RPMI7951 (cell line): ENCODE measurements at regions not wholly inside any gene's neighbourhood (a gene's known extent, or its start where the extent isn't known, plus 50 kb on each side); places are given as distances from the start of the nearest gene placed in this dataset.

Experiments
- DNase-seq: peaks from one replicate; pipeline ENCODE4 v3.0.0-alpha.2; 2012; ENCODE audit warnings: low read depth

- DNase-seq, result no peak
Observed at GRCh38 chr16:85187886-85188285, 75.6 kb upstream of the CIBAR2 start.

GRCh38 chr16:85188822-85189672 lies 76.8 kb upstream of the CIBAR2 start:
- no peak for DNase-seq

- peak; percentile 30 for DNase-seq
Observed at GRCh38 chr16:85190572-85190971, 78.3 kb upstream of the CIBAR2 start.

GRCh38 chr16:85191341-85191965 lies 79.2 kb upstream of the CIBAR2 start:
- DNase-seq, result no peak

GRCh38 chr16:85192238-85193114 lies 80.2 kb upstream of the CIBAR2 start:
- DNase-seq, result no peak

GRCh38 chr16:85193115-85193493 lies 80.8 kb upstream of the CIBAR2 start:
- DNase-seq, result no peak

GRCh38 chr16:85193876-85194275 lies 81.6 kb upstream of the CIBAR2 start:
- no peak for DNase-seq

- DNase-seq, result no peak
Observed at GRCh38 chr16:85194307-85195270, 82.3 kb upstream of the CIBAR2 start.

GRCh38 chr16:85195271-85195647 lies 83.0 kb upstream of the CIBAR2 start:
- no peak for DNase-seq

- DNase-seq, result no peak
Observed at GRCh38 chr16:85195900-85196772, 83.9 kb upstream of the CIBAR2 start.

- no peak for DNase-seq
Observed at GRCh38 chr16:85196976-85197375, 84.7 kb upstream of the CIBAR2 start.

GRCh38 chr16:85197611-85198566 lies 85.6 kb upstream of the CIBAR2 start:
- DNase-seq, result no peak

- DNase-seq, result no peak
Observed at GRCh38 chr16:85199069-85199725, 86.9 kb upstream of the CIBAR2 start.

- no peak for DNase-seq
Observed at GRCh38 chr16:85199880-85200279, 87.6 kb upstream of the CIBAR2 start.

GRCh38 chr16:85200471-85201278 lies 88.4 kb upstream of the CIBAR2 start:
- DNase-seq, result no peak

GRCh38 chr16:85201574-85201973 lies 89.3 kb upstream of the CIBAR2 start:
- DNase-seq, result no peak

GRCh38 chr16:85202051-85202601 lies 89.9 kb upstream of the CIBAR2 start:
- no peak for DNase-seq
